Common myeloid progenitor, CD34-positive (primary cell): ENCODE measurements at regions not wholly inside any gene's neighbourhood (a gene's known extent, or its start where the extent isn't known, plus 50 kb on each side); places are given as distances from the start of the nearest gene placed in this dataset.

ENCODE experiments used
- CTCF ChIA-PET: fragments of 350-600 bp; sonication (Branson Sonifier 250); formaldehyde crosslinking; loops from one replicate; lab custom pipeline; 2021; ENCODE audit warnings: antibody characterized with exemption; lab: Charles Lee
- POLR2A ChIA-PET: fragments of 350-600 bp; sonication (Branson Sonifier 250); formaldehyde crosslinking; loops from one replicate; lab custom pipeline; 2021; ENCODE audit warnings: antibody characterized with exemption; lab: Charles Lee
- DNase-seq, 3 donors: peaks; one replicate each; pipeline versions ENCODE4 v3.0.0 to v3.0.0-alpha.2; 2013
- H3K27ac ChIP-seq, 2 experiments: 1 replicate in 1 of 2; 2 replicates in 1 of 2; pipeline ENCODE4 v1.7.0; 2013; ENCODE audit warnings: inconsistent platforms in 2 of 2, low read length in 2 of 2, mild to moderate bottlenecking in 2 of 2, low read depth in 1 of 2, moderate library complexity in 1 of 2; ENCODE audit not compliant: severe bottlenecking in 2 of 2, insufficient read depth in 1 of 2, poor library complexity in 1 of 2
- H3K27me3 ChIP-seq, 5 experiments: replicated peaks in 2 of 5; 1 replicate in 3 of 5; 2 replicates in 2 of 5; pipeline versions ENCODE4 v1.6.1 to v1.7.0; 2013; ENCODE audit warnings: low read length in 4 of 5, mild to moderate bottlenecking in 2 of 5, moderate library complexity in 2 of 5, inconsistent platforms in 1 of 5; ENCODE audit not compliant: insufficient read depth in 5 of 5, control insufficient read depth in 4 of 5
- H3K36me3 ChIP-seq, 4 experiments: 1 replicate in 2 of 4; 2 replicates in 2 of 4; pipeline versions ENCODE4 v1.6.1 to v1.7.0; 2013; ENCODE audit warnings: low read length in 3 of 4, control low read depth in 1 of 4, mild to moderate bottlenecking in 1 of 4; ENCODE audit not compliant: control insufficient read depth in 4 of 4, insufficient read depth in 4 of 4
- H3K4me1 ChIP-seq, 4 experiments: 1 replicate in 3 of 4; 2 replicates in 1 of 4; pipeline versions ENCODE4 v1.6.1 to v1.7.1; 2013; ENCODE audit warnings: low read length in 3 of 4, mild to moderate bottlenecking in 3 of 4, control low read depth in 1 of 4, inconsistent platforms in 1 of 4, moderate library complexity in 1 of 4; ENCODE audit not compliant: control insufficient read depth in 4 of 4, insufficient read depth in 4 of 4; ENCODE audit errors: control extremely low read depth in 1 of 4
- H3K4me3 ChIP-seq, 7 experiments: 1 replicate in 4 of 7; 2 replicates in 3 of 7; pipeline versions ENCODE4 v1.5.1 to v1.7.0; 2013; ENCODE audit warnings: mild to moderate bottlenecking in 7 of 7, low read length in 6 of 7, moderate library complexity in 6 of 7, inconsistent platforms in 2 of 7, low read depth in 2 of 7, control low read depth in 1 of 7; ENCODE audit not compliant: insufficient read depth in 4 of 7, control insufficient read depth in 1 of 7; ENCODE audit errors: extremely low read depth in 1 of 7
- H3K9me3 ChIP-seq, 5 experiments: 1 replicate in 4 of 5; 2 replicates in 1 of 5; pipeline versions ENCODE4 v1.6.1 to v1.7.1; 2013; ENCODE audit warnings: low read length in 4 of 5, mild to moderate bottlenecking in 2 of 5, inconsistent platforms in 1 of 5, low read depth in 1 of 5, moderate library complexity in 1 of 5; ENCODE audit not compliant: control insufficient read depth in 4 of 5, insufficient read depth in 2 of 5; ENCODE audit errors: control extremely low read depth in 1 of 5
- WGBS: methylation state at CpG from one replicate; pipeline ENCODE4 v1.1.5; 2013; ENCODE audit not compliant: insufficient coverage; 5-methylcytosine and 5-hydroxymethylcytosine counted together

DNA sequence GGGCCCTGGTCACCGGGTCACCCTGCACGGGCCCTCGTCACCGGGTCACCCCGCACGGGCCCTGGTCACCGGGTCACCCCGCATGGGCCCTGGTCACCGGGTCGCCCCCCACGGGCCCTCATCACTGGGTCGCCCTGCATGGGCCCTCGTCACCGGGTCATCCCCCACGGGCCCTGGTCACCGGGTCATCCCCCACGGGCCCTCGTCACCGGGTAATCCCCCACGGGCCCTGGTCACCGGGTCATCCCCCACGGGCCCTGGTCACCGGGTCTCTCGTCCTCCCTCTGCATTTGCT is 77.6 kb downstream of the RIPK4 start:
- WGBS = 93% methylated on average over 19 of the region's 24 CpGs
- no peaks in the 10 kb centered on the region for H3K36me3 ChIP-seq
- no peak for DNase-seq
- POLR2A ChIA-PET = no interaction called here
- no peak overlapping the region for H3K27ac ChIP-seq
- H3K9me3 ChIP-seq = no peaks in the 10 kb centered on the region
- peaks cover 0 to 5% (median 0%) of the 10 kb centered on the region in 4 experiments for H3K4me1 ChIP-seq
- no peak overlapping the region for H3K4me3 ChIP-seq
- CTCF ChIA-PET = no interaction called here
- peaks cover 0 to 7% (median 2%) of the 10 kb centered on the region in 5 experiments for H3K27me3 ChIP-seq

DNA sequence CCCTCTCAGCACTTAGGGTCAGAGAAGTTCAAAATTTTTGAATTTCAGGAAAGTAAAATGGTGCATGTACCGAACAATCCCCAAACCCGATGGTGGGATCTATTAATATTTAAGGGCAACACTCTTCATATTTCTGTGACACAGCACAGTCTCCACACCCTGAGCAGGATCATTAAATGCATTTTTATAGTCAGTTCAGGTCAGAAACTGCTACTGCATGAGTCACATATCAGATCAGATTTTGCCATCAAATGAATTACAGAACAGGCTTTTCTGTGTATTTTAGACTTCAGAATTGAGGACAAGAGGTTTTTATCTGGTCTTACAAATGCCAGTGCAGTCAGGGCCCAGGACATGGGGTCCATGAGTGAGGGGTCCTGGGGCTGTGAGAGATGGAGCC is 79.2 kb downstream of the RIPK4 start:
- ChIA-PET CTCF (interaction anchor here (1.5 kb wide), 1 partner anchor 13 kb away, joined by 3 read pairs; no protein-coding TSS in a partner anchor), POLR2A (no interaction called here)
- no peak for DNase-seq
- Histone ChIP-seq H3K4me3 (no peak overlapping the region), H3K9me3 (no peaks in the 10 kb centered on the region), H3K36me3 (no peaks in the 10 kb centered on the region), H3K4me1 (no peaks in the 10 kb centered on the region), H3K27ac (no peak overlapping the region), H3K27me3 (peaks cover 0 to 7% (median 2%) of the 10 kb centered on the region in 5 experiments)
- WGBS = no CpG with 5 or more reads among the region's 2 CpGs

GRCh38 chr21:41686664-41687063 is 80.2 kb downstream of the RIPK4 start:
- Histone ChIP-seq H3K27me3 (peaks cover 0 to 6% (median 2%) of the 10 kb centered on the region in 5 experiments), H3K4me3 (no peak overlapping the region), H3K36me3 (no peaks in the 10 kb centered on the region), H3K9me3 (no peaks in the 10 kb centered on the region), H3K4me1 (no peaks in the 10 kb centered on the region), H3K27ac (no peak overlapping the region)
- POLR2A ChIA-PET = no interaction called here
- DNase-seq = no peak
- WGBS = 93% methylated on average over 8 of the region's 9 CpGs
- CTCF ChIA-PET = interaction anchor here (1.5 kb wide), 1 partner anchor 12 kb away, joined by 3 read pairs; no protein-coding TSS in a partner anchor

GRCh38 chr21:41685511-41686149 is 81.2 kb downstream of the RIPK4 start:
- Histone ChIP-seq H3K4me1 (no peaks in the 10 kb centered on the region), H3K36me3 (no peaks in the 10 kb centered on the region), H3K4me3 (no peak overlapping the region), H3K27me3 (peaks cover 0 to 9% (median 0%) of the 10 kb centered on the region in 5 experiments), H3K9me3 (no peaks in the 10 kb centered on the region), H3K27ac (no peak overlapping the region)
- 90% methylated on average over 7 of the region's 8 CpGs for WGBS
- ChIA-PET POLR2A (no interaction called here), CTCF (no interaction called here)
- no peak for DNase-seq

DNA sequence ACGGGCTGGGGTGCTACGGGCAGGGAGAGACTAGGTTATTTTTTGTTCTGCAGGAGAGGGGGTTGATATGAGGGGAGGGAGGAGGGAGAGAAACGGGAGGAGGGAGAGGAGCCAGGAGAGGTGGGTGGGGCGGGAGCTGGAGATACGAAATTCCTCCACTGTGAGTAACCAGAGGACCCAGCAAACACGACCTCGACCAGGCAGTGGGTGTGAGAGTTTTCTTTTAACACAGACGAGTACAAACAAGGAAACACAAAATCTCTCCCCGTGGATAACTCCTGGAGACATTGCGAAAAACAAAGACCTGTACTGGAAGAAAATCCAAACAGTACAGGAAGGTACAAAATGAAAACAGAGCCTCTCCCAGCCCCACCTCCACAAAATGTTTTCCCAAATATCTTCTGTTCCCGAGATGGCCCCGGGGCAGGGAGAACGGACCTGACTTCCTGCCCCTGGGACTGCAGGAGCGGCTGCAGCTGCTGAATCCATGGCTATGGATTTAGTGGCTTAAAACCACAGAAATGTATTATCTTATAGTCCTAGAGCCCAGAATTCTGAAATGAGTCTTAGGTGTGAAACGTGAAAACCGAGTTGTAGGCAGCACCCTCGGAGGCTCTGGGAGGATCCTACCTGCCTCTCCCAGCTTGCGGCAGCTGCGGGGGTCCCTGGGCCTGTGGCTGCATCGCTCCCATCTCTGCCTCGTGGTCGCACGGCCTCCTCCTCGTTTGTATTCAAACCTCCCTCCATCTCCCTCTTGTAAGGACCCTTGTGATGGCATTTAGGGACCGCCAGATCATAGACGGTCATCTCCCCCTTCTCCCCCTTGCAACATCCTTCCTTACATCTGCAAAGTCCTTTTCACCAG is 82.2 kb downstream of the RIPK4 start:
- ChIA-PET POLR2A (no interaction called here), CTCF (interaction anchor here (1.2 kb wide), 1 partner anchor 73 kb away, joined by 3 read pairs; no protein-coding TSS in a partner anchor)
- Histone ChIP-seq H3K4me1 (no peaks in the 10 kb centered on the region), H3K9me3 (no peaks in the 10 kb centered on the region), H3K27ac (no peak overlapping the region), H3K27me3 (peaks cover 0 to 9% (median 0%) of the 10 kb centered on the region in 5 experiments), H3K36me3 (no peaks in the 10 kb centered on the region), H3K4me3 (no peak overlapping the region)
- no peak for DNase-seq
- 85% methylated on average over 24 of the region's 26 CpGs for WGBS

DNA sequence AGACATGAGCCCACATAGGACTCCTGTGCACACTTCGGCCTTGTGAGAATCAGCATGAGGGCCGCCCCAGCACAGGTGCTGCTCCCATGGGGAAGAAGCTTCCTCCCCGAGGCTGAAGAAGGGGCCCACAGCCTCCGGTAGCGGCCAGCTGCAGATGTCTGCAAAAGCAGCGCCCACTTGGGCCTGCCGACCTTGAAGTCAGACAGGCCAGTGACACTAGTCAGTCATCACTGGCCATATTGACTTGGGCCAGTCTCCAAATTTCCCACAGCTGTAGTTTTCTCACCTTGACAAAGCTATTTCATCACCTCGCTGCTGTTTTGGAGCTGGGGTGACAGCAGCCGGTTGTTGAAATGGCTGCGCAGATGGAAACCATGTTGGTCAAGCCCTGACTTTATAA is 83.0 kb downstream of the RIPK4 start:
- Histone ChIP-seq H3K27me3 (peaks cover 0 to 9% (median 0%) of the 10 kb centered on the region in 5 experiments), H3K4me3 (no peak overlapping the region), H3K36me3 (no peaks in the 10 kb centered on the region), H3K9me3 (no peaks in the 10 kb centered on the region), H3K27ac (no peak overlapping the region), H3K4me1 (peaks cover 0 to 3% (median 0%) of the 10 kb centered on the region in 4 experiments)
- 98% methylated on average over 7 of the region's 10 CpGs for WGBS
- CTCF ChIA-PET = interaction anchor here (1.2 kb wide), 1 partner anchor 72 kb away, joined by 3 read pairs; no protein-coding TSS in a partner anchor
- POLR2A ChIA-PET = no interaction called here
- no peak for DNase-seq

GRCh38 chr21:41682719-41683179 is 84.1 kb downstream of the RIPK4 start:
- no peak for DNase-seq
- WGBS = 80% methylated on average over 17 of the region's 17 CpGs
- POLR2A ChIA-PET = no interaction called here
- Histone ChIP-seq H3K4me1 (peaks cover 0 to 13% (median 0%) of the 10 kb centered on the region in 4 experiments), H3K36me3 (no peaks in the 10 kb centered on the region), H3K27me3 (peaks cover 0 to 10% (median 0%) of the 10 kb centered on the region in 5 experiments), H3K9me3 (no peaks in the 10 kb centered on the region), H3K27ac (no peak overlapping the region), H3K4me3 (no peak overlapping the region)
- CTCF ChIA-PET = no interaction called here
